Transverse colon (tissue), 3 donors: ENCODE measurements at regions not wholly inside any gene's neighbourhood (a gene's known extent, or its start where the extent isn't known, plus 50 kb on each side); places are given as distances from the start of the nearest gene placed in this dataset.

Experiments used
- POLR2A ChIP-seq: fragments of 450-650 bp; IDR thresholded peaks from one replicate; pipeline ENCODE4 v1.6.1; 2016; ENCODE audit warnings: antibody characterized with exemption, mild to moderate bottlenecking, moderate library complexity
- TF ChIP-seq, protein P1 (sequence below), 5 experiments: fragments of 200-600 bp in 3 of 5; fragments of 450-650 bp in 2 of 5; sonication (generic) in 3 of 5; IDR thresholded peaks; 1 replicate in 2 of 5; 2 replicates in 3 of 5; pipeline ENCODE4 v1.5.1; 2016 to 2017; ENCODE audit warnings: antibody characterized with exemption in 5 of 5, inconsistent platforms in 3 of 5, mild to moderate bottlenecking in 2 of 5, moderate library complexity in 1 of 5

DNA sequence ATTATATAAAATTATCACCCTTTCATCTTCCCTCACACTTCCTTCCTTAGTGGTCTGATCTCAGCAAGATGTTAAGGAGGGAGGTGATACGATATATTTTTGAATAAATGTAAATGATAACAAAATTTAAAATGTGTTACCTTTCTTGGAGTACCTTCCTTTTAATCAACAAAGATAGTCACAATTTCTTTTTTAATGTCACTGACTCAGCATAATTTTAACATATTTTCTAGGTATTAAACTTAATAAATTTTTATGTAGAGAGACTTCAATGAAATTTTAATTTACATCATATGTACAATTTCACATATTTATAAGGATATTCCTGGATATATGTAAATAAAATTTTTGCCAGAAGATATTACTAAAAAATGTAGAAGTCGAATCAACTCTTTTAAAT lies 125.0 kb upstream of the FBN2 start:
- TF ChIP-seq, protein P1, sequence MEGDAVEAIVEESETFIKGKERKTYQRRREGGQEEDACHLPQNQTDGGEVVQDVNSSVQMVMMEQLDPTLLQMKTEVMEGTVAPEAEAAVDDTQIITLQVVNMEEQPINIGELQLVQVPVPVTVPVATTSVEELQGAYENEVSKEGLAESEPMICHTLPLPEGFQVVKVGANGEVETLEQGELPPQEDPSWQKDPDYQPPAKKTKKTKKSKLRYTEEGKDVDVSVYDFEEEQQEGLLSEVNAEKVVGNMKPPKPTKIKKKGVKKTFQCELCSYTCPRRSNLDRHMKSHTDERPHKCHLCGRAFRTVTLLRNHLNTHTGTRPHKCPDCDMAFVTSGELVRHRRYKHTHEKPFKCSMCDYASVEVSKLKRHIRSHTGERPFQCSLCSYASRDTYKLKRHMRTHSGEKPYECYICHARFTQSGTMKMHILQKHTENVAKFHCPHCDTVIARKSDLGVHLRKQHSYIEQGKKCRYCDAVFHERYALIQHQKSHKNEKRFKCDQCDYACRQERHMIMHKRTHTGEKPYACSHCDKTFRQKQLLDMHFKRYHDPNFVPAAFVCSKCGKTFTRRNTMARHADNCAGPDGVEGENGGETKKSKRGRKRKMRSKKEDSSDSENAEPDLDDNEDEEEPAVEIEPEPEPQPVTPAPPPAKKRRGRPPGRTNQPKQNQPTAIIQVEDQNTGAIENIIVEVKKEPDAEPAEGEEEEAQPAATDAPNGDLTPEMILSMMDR (IDR thresholded peaks at IDR 0.05) = no peak
- TF ChIP-seq POLR2A = no peak
